ENCODE measurements at regions not wholly inside any gene's neighbourhood (a gene's known extent, or its start where the extent isn't known, plus 50 kb on each side); places are given as distances from the start of the nearest gene placed in this dataset.
"Not testable (repeated sequence)": the region's sequence is repeated elsewhere in the genome, so short reads cannot be mapped to it uniquely, and the experiment has no call there.

DNA sequence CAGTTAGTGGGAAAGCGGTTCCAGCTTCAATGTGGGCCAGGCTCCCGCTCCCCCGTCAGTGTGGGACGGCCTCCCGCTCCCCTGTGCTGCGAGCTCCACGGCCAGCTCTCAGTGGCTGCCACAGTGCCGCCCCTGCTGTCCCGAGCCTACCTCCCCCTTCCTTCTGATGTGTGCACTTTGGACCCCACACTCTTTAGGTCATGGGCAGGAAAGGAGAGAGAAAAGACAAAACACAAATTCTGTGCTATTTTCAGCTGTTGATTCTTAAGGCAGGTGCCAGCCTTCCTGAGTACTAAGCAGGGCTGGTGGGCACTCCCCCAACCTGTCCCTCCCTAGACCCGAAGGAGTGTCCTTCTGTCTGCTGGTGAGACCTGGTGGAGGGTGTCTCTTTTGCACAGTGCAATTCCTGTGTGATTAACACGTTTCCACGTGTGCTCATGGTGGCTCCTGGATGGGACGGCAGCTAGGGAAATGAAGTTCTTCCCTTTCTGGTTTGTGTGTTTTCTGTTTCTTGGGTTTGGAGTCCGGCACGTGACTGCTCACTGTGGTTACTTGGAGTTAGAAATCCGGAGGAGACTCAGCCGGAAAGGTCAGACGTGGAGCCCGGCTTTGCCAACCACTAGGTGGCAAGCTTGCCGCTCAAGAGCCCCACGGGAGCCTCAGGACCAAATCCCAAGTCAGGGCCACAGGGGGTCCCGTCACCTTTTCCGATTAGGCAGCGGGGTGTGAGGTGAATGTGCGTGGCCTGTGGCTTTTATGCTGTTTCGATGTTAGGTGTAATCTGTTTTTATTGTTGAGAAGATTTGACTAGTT, 130.3 kb downstream of the LAT start:
- H3K4me3 ChIP-seq (ENCODE audit: low read depth, low read length); in situ Hi-C loops (cut with HindIII; ENCODE audit: low sequenced_read_pairs): not testable (repeated sequence)
- peak; percentile 69 for DNase-seq (ENCODE audit: low read depth, low spot score)
- TF ChIP-seq, protein P1, sequence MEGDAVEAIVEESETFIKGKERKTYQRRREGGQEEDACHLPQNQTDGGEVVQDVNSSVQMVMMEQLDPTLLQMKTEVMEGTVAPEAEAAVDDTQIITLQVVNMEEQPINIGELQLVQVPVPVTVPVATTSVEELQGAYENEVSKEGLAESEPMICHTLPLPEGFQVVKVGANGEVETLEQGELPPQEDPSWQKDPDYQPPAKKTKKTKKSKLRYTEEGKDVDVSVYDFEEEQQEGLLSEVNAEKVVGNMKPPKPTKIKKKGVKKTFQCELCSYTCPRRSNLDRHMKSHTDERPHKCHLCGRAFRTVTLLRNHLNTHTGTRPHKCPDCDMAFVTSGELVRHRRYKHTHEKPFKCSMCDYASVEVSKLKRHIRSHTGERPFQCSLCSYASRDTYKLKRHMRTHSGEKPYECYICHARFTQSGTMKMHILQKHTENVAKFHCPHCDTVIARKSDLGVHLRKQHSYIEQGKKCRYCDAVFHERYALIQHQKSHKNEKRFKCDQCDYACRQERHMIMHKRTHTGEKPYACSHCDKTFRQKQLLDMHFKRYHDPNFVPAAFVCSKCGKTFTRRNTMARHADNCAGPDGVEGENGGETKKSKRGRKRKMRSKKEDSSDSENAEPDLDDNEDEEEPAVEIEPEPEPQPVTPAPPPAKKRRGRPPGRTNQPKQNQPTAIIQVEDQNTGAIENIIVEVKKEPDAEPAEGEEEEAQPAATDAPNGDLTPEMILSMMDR (IDR thresholded peaks at IDR 0.05; ENCODE audit: low read depth, low read length): peak; percentile 71

DNA sequence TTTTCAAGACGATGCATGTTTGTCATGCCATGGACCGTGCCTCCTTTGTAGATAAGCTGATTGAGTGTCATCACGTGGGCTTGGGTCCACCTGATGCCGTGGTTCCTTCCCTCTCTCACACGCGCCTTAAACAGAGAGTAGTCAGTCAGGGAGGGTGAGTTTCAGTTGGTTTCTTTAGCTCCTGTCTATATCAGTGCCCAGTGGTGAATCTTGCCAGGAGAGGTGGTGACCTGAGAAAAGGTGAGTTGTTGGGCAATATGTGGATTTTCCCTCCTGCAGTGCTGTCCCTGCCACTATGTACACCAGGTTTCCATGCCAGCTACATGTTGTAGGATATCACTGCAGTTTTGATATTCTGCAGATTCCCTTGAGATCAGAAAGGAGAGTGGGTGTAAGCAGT, 129.7 kb downstream of the LAT start:
- in situ Hi-C loops (cut with HindIII; ENCODE audit: low sequenced_read_pairs): no loop called here
- H3K4me3 ChIP-seq (ENCODE audit: low read depth, low read length): no peak overlapping the region
- no peak for DNase-seq (ENCODE audit: low read depth, low spot score)
- TF ChIP-seq, protein P1 (IDR thresholded peaks at IDR 0.05; ENCODE audit: low read depth, low read length): no peak

DNA sequence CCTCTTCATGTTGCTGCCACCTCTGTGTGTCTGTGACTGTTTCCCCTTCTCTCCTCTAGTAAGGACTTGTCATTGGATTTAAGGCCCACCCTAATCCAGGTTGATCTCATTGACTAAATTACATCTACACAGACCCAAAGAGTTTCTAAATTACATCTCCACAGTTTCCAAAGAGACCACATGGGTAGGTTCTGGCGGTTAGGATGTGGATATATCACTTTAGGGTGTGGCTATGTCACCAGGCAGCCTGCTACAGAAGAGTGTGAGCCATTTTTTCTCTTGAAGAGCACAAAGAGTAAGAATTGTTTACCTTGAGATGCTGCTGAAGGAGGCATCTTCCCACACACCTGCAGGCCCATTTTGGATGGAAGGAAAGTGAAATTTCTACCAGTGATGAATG, 128.6 kb downstream of the LAT start:
- in situ Hi-C loops (cut with HindIII; ENCODE audit: low sequenced_read_pairs); DNase-seq (ENCODE audit: low read depth, low spot score); H3K4me3 ChIP-seq (ENCODE audit: low read depth, low read length): not testable (repeated sequence)

DNA sequence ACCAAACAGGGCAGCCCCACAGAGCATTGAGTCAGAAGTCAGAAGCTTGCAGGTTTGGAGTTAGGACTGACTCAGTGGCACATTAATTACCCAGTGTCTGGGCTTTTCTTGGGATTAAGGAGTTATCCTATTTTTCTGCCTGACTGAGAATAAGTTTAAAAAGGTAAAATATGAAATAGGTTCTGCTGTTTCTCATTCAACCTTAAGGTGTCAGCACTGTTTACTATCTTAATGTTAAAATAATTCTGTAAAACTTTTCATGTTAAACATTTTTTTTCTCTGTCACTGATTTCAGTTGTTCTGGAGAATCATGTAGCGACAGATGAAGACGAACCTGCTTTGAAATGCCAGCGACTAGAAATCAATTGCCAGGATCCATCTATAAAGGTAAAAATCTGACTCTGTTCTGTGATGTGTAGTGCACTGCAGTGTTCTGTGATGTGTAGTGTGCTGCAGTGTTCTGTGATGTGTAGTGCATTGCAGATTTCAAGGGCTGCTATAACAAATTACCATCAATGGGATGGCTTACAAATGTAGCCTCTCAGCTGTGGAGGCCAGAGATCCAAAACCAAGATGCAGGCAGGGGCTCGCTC, 128.0 kb downstream of the LAT start:
- TF ChIP-seq, protein P1 (IDR thresholded peaks at IDR 0.05; ENCODE audit: low read depth, low read length): peak; percentile 10
- no peak for DNase-seq (ENCODE audit: low read depth, low spot score)
- in situ Hi-C loops (cut with HindIII; ENCODE audit: low sequenced_read_pairs): no loop called here
- H3K4me3 ChIP-seq (ENCODE audit: low read depth, low read length): no peak overlapping the region

DNA sequence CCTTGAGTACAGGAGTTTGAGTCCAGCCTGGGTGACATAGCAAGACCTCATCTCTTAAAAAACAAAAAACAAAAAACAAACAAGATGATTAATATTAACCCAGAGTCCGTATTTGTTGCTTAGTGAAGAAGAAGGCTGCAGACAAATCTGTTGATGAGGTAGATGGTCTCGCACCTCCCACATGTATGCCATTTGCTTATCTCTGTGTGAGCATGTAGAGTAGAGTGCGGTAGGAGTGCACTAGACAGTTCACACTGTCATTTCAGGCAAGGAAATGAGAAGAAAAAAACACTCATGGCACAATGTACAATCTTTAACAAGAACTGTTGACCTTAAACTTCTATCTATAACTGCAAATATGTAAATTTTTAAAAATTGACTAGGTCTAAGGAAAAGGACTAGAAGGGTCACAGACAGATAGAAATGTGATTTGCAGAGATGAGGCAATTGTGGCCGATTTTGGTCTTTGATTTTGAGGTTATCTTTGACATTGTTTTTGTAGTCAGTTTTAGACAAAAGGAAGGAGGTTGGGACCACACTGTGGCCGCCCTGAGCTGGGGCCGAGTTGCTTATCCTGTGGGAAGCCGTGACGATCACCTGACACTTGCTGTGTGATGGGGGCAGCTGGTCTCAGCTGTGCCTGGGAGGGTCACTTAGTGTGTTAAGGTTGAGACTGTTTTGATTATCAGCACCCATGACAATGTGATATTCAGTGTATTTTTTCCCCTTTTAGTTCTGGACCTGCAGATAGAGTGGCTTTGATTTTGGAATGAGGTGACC, 127.2 kb downstream of the LAT start:
- in situ Hi-C loops (cut with HindIII; ENCODE audit: low sequenced_read_pairs); DNase-seq (ENCODE audit: low read depth, low spot score); H3K4me3 ChIP-seq (ENCODE audit: low read depth, low read length): not testable (repeated sequence)

DNA sequence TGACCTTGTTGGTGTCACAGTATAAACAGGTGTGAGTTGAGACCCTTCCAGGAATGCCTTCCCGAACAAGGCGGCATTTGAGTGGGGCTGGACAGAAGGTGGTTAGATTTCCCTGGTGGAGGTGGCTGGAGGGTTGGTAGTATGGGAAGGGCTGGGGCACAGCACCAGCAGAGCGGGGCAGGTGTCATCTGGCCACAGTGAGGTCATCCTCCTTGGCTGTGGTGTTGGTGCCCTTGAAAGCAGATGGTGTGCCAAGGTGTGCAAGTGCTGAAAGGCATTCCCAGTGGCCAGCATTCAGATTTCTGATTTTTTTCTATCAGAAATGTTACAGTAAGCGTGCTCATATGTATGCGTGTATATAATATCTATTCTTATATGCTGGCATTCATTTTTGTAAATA, 126.6 kb downstream of the LAT start:
- in situ Hi-C loops (cut with HindIII; ENCODE audit: low sequenced_read_pairs): no loop called here
- TF ChIP-seq, protein P1 (IDR thresholded peaks at IDR 0.05; ENCODE audit: low read depth, low read length): no peak
- DNase-seq (ENCODE audit: low read depth, low spot score): no peak
- H3K4me3 ChIP-seq (ENCODE audit: low read depth, low read length): no peak overlapping the region

DNA sequence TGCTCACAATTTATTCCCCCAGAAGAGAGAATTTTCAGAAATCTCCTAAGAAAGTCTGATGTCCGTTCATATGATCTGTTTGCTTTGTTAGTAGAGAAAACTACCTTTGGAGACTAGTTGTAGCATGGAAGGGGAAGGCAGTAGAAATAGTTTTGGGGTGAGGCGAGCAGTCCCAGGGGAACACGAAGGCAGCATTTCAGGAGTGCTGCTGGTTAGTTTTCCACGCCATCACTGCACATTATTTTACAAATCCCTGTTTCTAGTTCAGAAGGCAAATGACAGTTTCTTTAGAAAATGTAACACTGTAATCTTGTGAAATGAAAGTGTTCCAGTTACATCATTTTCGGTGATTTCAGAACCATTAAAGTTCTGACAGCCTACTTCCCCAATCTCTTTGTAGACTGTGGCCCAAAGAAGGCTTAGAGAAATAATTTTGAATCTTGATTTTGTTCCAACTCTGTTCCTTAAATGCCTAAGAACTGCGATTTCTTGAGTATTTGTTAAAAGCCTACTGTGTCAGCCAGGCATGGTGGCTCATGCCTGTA, 123.8 kb downstream of the LAT start:
- DNase-seq (ENCODE audit: low read depth, low spot score); in situ Hi-C loops (cut with HindIII; ENCODE audit: low sequenced_read_pairs); H3K4me3 ChIP-seq (ENCODE audit: low read depth, low read length): not testable (repeated sequence)

DNA sequence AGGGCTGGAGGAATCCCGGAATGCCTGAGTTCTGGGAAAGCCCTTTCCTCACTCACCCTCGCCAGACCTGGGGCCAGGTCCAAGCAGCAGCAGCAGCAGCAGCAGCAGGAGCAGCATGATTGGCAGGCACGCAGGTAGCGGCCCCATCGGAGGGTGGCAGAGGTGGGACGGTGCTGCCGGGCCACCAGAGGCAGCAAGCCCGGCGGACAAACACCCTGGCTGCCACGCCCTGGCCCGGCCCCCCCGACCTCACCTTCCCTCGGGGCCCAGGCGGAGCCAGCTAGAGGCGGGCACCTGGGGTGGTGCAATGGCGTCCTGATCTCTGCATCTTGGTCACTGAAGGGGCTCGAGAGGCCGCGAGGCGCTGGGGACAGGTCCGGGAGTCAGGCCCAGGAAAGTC, 122.4 kb downstream of the LAT start:
- TF ChIP-seq, protein P1 (IDR thresholded peaks at IDR 0.05; ENCODE audit: low read depth, low read length): no peak
- DNase-seq (ENCODE audit: low read depth, low spot score): no peak
- H3K4me3 ChIP-seq (ENCODE audit: low read depth, low read length): no peak overlapping the region
- in situ Hi-C loops (cut with HindIII; ENCODE audit: low sequenced_read_pairs): no loop called here

DNA sequence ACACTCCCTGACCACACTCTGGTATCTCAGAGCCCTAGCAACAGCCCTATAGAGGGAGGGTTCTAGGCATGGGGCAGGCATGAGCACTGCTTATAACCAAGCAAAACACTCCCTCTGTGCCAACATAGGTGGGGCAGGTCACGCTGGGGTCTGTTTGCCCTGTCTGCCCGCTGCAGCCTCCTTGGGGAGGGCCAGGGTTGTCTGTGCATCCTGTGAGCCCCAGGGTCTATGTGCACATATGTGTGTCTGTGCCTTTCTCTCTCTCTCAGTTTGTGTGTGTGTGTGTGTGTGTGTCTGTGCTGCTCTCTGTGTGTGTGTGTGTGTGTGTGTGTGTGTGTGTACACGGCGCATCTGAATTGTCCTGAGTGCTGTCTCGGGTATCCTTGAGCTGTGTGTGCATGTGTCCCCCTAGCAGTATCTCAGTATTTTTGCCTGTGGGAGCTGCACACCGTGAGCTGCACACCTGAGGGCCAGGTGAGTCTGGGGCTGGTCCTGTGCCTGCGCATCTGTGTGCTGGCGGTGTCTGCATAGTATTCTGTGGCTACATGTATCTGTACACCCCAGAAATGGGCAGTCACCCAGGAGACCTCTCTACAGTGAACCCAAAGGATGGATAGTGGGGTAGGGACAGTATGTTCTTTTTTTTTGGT, 121.5 kb downstream of the LAT start:
- in situ Hi-C loops (cut with HindIII; ENCODE audit: low sequenced_read_pairs); H3K4me3 ChIP-seq (ENCODE audit: low read depth, low read length); DNase-seq (ENCODE audit: low read depth, low spot score): not testable (repeated sequence)

DNA sequence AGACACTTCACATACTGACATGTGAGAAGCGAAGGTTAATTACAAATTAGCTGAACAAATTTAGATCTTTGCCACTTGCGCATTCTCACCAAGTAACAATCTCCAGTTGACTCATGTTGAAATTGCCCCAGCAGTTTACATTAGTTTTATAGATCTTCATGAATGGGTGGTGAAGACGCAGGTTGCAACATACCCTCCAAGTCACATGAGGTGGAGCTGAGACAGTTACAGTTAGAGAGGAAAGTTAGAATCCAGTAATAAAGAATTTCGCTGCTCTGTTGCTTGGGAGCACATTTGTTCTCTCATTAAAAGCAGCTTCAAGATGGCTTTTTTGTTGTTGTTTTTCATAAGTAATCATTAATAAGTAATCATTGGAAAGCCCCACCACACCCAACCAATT, 119.7 kb downstream of the LAT start:
- in situ Hi-C loops (cut with HindIII; ENCODE audit: low sequenced_read_pairs); DNase-seq (ENCODE audit: low read depth, low spot score); H3K4me3 ChIP-seq (ENCODE audit: low read depth, low read length): not testable (repeated sequence)
